Activated CD8-positive, alpha-beta memory T cell treated with anti-CD3 and anti-CD28 coated beads for 1 hour (primary cell): ENCODE measurements at regions not wholly inside any gene's neighbourhood (a gene's known extent, or its start where the extent isn't known, plus 50 kb on each side); places are given as distances from the start of the nearest gene placed in this dataset.
"Not testable (repeated sequence)": the region's sequence is repeated elsewhere in the genome, so short reads cannot be mapped to it uniquely, and the experiment has no call there.

ENCODE experiments used
- DNase-seq, 2 donors: peaks; one replicate each; pipeline ENCODE4 v3.0.0-alpha.2; 2020; ENCODE audit warnings: low read depth in 1 of 2; ENCODE audit errors: extremely low read depth in 1 of 2

DNA sequence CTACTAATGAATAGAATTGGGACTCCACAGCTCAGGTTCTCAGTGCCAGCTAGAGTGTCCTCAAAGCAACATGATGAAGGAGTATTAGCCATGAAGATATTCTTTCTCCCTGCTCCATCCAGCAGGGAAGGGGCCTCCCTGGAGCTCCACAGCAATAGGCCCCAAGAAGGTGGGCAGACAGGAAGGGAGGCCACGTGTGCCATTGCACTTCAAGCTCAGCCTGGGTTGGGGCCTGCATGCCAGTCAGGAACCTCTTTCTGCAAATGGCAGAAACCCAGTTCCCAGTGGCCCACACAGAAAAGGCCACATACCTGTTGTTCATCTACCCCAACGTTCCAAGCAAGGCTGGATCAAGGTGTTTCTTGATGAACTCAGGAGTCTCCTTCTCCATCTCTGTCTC is 357.5 kb upstream of the SFSWAP start:
- DNase-seq: no peak

DNA sequence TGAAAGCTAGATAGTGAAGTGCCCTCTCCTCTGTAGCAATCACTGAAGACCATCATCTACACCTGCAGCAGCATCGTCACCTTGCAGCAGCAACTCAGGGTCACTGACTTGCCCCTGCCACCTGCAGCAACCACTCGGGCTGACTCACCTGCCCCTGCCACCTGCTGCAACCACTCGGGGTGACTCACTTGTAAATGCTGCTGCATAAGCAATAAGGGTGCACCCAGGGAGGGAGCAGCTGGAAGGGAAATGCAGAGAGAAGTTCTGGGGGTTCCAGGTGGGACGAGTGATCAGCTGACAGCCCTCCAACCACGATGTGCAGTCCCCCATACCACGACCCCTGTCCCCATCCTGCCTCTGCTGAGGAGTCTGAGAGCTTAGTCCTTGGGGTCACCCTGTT is 357.1 kb upstream of the SFSWAP start:
- DNase-seq: no peak

- no peak for DNase-seq
Observed at GRCh38 chr12:131355361-131356245, 355.3 kb upstream of the SFSWAP start.

GRCh38 chr12:131356485-131357184 is 354.3 kb upstream of the SFSWAP start:
- DNase-seq: no peak

GRCh38 chr12:131357185-131357747 is 353.6 kb upstream of the SFSWAP start:
- no peak for DNase-seq

DNA sequence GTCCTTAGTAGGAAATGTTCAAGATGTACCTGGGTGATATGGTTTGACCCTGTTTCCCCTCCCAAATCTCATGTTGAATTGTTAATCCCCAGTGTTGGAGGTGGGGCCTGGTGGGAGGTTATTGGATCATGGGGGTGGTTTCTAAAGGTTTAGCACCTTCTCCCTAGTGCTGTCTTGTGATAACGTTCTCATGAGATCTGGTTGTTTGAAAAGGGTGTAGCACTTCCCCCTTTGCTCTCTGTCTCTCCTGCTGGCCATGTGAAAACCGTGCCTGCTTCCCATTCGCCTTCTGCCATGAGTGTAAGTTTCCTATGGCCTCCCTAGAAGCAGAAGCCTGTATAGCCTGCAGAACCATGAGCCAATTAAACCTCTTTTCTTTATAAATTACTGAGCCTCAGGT is 353.0 kb upstream of the SFSWAP start:
- DNase-seq: no peak

DNA sequence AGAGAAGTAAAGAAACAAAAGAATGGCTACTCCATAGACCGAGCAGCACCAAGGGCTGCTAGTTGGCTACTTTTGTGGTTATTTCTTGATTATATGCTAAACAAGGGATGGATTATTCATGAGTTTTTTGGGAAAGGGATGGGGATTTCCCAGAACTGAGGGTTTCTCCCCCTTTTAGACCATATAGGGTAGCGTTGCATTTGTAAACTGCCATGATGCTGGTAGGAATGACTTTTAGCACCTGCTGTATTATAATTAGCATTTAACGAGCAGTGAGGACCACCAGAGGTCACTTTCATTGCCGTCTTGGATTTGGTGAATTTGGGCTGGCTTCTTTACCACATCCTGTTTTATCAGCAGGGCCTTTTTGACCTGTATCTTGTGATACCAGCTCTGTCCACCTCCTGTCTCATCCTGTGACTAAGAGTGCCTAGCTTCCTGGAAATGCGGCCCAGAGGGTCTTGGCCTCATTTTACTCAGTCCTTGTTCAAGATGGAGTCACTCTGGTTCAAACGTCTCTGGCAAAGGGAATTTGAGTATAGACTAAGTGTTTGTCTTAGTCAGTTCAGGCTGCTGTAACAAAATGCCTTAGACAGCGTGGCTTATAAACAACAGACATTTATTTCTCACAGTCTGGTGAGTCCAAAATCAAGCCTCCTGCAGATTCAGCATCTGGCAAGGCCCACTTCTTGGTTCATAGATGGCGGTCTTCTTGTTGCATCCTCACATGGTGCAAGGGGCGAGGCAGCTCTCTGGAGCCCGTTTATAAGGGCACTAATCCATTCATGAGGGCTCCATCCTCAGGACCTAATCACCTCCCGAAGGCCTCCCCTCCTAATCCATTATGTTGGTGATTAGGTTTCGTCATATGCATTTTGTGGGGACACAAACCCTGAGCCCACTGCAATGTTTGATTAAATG is 348.3 kb upstream of the SFSWAP start:
- DNase-seq: no peak

DNA sequence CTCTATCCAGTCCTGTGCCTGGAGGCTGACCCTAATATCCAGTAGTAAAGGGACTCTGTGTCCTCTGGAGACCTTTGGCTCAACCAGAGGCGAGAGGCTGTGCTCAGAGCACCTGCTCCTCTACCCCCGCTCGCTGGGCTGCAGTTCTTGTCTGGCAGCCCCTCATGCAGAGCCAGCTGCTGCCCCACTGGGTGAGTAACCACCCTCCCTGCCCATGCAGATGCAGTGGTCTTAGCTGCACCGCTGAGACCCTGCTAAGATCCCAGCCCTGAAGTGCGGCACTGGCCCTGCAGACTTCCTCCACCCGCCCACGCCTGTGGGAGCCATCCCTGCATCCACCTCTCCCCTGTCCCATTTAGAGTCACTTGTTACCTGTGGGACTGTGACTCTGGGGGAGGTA is 347.5 kb upstream of the SFSWAP start:
- no peak for DNase-seq

DNA sequence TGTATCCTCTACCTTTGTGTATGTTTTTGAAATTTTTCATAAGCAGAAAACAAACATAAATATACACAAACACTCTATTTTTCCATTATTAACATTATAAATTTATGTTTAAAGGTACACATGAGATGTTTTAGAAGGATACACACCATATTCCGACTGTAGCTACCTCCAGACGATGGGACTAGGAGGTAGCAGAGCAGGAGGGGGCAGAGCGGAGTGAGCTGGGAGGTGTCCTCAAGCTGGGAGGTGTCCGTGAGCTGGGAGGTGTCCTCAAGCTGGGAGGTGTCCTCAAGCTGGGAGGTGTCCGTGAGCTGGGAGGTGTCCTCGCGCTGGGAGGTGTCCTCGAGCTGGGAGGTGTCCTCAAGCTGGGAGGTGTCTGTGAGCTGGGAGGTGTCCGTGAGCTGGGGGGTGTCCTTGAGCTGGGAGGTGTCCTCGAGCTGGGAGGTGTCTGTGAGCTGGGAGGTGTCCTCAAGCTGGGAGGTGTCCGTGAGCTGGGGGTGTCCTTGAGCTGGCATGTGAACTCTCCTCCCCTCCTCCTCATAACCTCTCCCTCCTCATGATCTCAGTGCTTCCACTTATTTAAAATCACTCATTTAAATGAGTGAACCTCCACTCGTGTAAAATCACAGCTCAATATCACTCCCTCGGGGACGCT is 346.9 kb upstream of the SFSWAP start:
- DNase-seq: no peak

DNA sequence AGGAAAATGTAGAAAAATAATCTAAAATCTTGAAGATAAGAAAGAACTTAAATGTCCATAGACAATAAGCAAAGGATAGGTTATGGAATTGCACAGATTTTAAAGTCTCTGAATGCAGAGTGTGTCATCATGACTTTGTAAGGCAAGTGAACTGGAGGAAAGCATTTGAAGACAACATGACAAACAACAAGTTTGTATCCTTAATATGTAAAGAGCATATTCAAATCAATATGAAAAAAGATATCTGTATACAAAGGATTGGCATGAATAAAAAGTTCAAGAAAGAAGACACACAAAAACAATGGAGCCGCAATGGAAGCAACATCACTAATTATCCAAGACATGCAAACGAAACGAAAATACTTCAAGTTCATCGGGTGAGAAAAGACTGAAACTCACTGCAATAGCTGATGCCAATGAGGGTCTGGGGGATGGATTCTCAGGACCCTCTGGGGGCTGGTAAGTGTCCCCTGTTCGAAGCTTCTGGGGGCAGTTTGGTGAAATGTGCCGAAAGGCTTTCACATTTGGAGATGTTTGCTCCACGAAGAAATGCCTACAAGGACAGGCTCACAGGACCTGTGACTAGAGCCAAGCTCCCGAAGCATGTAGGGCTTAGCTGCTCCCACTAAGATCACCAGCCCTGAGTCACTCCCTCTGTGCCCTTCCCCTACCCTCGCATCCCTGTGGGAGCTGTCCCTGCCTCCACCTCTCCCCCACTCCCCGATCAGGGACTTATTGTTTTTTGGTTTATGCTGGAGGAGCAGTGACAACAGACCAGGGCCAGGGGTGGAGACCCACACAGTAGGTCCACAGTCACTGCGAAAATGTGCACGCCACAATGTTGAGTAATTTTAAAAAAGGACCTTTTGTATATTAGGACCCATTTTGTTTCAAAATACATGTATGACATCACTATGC is 345.7 kb upstream of the SFSWAP start:
- no peak for DNase-seq

DNA sequence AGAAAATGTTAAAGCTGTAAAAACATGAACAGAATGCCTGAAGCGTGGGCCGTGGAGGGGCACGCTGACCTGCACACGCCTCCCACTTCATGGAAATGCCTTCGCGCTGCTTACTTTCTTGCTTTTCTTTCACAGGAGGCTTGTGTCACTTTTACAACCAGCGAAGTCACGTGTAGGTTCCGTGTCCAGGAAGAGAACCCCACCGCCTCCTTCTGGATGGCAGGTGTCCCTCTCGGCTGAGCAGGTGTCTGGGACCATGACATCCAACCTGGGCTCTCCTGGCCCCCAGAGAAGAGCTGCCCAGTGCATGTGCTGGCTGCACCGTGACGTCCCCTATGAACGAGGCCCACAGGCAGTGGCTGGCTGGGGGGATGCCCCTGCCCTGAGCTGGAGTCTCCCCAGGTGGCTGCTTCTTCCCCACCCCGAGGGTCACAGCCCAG is 345.0 kb upstream of the SFSWAP start:
- no peak for DNase-seq

DNA sequence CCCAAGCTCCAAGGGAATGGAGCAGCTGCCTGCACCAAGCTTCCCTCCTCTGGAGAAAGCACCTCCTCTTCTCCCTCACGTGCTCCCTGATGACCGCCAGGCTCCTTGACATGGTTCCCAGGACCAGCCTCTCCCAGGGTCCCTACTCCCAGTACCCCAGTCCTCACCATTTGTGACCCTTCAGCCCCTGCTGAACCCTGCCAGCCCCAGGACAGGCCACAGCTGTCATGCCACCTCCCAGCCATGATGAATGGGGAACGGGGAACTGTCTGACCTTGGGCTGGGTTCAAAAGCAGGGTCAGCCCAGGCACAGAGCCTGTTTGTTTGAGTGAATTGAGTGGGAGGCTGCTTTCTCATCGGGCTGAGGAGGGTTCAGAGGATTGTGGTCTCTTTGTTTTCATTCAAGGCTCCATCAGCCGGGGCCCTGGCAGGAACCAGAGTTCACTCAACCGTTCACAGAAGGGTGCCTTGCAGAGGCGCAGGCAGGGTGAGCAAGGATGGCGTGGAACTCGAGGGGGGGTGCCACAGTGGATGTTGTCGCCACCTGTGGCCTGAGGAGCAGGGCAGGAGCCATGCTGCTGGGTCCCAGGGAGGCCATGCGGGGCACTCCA is 344.5 kb upstream of the SFSWAP start:
- no peak for DNase-seq

DNA sequence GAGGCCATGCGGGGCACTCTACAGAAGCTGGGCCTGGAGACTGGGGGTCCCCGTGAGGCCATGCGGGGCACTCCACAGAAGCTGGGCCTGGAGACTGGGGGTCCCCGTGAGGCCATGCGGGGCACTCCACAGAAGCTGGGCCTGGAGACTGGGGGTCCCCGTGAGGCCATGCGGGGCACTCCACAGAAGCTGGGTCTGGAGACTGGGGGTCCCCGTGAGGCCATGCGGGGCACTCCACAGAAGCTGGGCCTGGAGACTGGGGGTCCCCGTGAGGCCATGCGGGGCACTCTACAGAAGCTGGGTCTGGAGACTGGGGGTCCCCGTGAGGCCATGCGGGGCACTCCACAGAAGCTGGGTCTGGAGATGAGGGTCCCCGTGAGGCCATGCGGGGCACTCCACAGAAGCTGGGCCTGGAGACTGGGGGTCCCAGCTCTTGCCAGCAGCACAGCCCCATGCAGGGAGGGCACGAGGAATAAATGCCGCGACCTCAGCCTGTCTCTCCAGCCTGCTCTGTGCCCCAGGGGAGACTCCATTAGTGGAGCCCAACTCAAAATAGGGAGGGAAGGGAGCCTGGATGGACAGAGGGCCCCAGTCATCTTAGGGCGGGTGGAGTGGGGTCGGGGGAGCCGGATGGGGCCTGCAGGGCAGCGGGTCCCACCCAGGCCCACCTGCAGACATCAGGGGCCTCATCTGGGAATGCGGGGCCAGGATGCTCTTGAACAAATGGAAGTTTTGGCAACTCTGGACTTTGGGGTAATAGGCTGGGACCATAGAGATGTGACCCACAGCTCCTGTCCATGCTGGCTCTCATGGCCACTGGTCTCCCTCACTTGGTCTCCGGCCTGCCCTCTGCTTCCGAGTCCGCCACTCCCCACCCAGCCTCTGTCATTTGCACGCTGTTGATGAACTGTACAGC is 343.6 kb upstream of the SFSWAP start:
- DNase-seq: not testable (repeated sequence)

GRCh38 chr12:131367983-131368667 is 342.8 kb upstream of the SFSWAP start:
- no peak for DNase-seq

DNA sequence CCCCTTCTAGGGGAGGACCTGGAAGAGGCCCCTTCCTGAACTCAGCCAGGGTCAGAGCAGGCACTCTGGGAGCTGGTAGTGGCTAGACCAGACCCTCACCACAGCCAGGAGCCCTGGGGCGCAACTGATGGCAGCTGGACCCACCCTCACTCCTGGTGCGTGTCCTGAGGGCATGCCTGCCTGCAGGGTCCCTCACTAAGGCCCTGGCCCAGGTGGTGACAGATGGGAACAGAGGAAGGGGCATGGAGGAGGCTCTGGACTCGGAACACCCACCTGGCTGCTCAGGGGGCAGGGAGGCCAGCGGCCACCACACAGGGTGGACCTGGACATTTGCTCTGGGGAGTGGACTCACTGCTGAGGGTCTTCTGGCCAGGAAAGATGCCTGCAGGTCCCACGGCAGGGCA is 342.2 kb upstream of the SFSWAP start:
- no peak for DNase-seq

DNA sequence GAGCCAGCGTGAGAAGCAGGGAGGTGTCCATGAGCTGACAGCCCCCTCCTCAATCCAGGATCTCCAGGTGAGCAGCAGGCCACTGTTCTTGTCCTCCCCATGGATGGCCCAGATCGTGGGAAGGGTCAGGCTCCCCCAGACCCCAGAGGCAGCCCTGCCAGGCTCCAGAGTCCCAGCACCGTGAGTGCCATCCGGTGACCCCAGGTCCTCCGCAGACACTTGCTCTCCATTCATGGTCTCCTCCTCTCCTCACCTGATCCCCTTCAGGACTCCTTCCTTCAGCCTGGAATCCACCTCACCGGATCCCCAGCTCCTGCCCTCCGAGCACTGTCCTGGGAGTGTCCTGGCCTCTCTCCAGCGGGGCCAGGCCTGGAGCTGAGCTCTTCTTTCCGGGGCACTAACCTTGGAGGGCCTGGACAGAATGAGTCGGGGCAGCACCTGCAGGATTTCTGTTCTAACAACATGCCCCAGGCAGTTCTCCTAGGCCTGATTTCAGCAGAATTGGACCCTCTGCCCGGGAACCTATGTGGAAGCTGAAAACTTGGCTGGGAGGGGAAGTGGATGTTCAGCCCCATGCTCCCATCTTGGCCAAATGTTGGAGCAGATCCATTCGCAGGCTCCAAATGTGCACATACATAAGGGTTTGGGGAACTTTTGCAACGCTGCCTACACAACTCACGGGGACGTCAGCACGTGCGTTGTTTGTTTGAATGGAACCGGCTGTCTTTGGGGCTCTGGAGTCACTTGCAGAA is 341.6 kb upstream of the SFSWAP start:
- no peak for DNase-seq

DNA sequence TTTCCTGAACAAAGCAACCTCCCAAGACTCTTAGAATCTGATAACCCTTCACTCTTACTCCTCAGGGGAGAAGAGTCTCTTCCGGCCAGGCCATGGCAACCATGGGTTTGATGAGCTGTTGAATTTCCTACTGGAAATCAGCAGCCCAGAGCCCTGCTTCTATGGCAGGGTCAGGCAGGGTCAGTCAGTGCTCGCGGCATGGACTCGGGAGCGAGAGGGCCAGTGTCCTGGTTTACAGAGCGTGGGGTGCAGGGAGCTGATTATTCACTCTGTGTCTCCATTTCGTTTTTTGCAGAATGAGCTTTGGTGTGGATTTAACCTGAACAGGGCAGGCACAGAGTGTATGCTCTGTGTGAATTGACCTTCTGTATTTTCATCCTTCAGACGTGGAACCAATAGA is 340.6 kb upstream of the SFSWAP start:
- DNase-seq: no peak
